Adrenal gland (tissue), 9 donors: ENCODE measurements at regions not wholly inside any gene's neighbourhood (a gene's known extent, or its start where the extent isn't known, plus 50 kb on each side); places are given as distances from the start of the nearest gene placed in this dataset.

Experiments used
- DNase-seq, 7 donors: peaks; one replicate each; pipeline ENCODE4 v3.0.0-alpha.2; 2019 to 2020
- H3K27ac ChIP-seq, 5 donors: fragments of 200-600 bp; sonication (generic) in 4 of 5; 1 replicate in 3 of 5; 2 replicates in 2 of 5; pipeline versions ENCODE4 v1.5.1 to v1.8.0; 2016 to 2020; ENCODE audit warnings: mild to moderate bottlenecking in 1 of 5
- H3K27me3 ChIP-seq: fragments of 200-600 bp; 2 replicates; pipeline ENCODE4 v1.8.0; 2021
- H3K36me3 ChIP-seq, 2 donors: fragments of 200-600 bp; replicated peaks in 1 of 2; 1 replicate in 1 of 2; 2 replicates in 1 of 2; pipeline versions ENCODE4 v1.5.1 to v1.8.0; 2018 to 2022
- H3K4me1 ChIP-seq, 2 donors: fragments of 200-600 bp; replicated peaks in 1 of 2; 1 replicate in 1 of 2; 2 replicates in 1 of 2; pipeline versions ENCODE4 v1.5.1 to v1.8.0; 2018 to 2021
- H3K4me3 ChIP-seq, 4 donors: fragments of 200-600 bp; sonication (generic) in 3 of 4; one replicate each; pipeline ENCODE4 v1.5.1; 2016 to 2018
- H3K9me3 ChIP-seq, 3 donors: fragments of 200-600 bp; sonication (generic) in 1 of 3; replicated peaks in 1 of 3; 1 replicate in 2 of 3; 2 replicates in 1 of 3; pipeline versions ENCODE4 v1.5.1 to v1.8.0; 2016 to 2021
- CTCF ChIP-seq, 6 experiments: fragments of 450-650 bp in 4 of 6; fragments of 200-600 bp in 2 of 6; sonication (generic) in 1 of 6; IDR thresholded peaks; 1 replicate in 5 of 6; 2 replicates in 1 of 6; pipeline versions ENCODE4 v1.5.1 to v1.8.0; 2016 to 2021; ENCODE audit warnings: antibody characterized with exemption in 6 of 6, mild to moderate bottlenecking in 2 of 6, moderate library complexity in 1 of 6
- POLR2A ChIP-seq, 2 donors: fragments of 450-650 bp; IDR thresholded peaks; one replicate each; pipeline ENCODE4 v1.6.1; 2017; ENCODE audit warnings: antibody characterized with exemption in 2 of 2, mild to moderate bottlenecking in 2 of 2, moderate library complexity in 1 of 2
- WGBS, 4 donors: extraction: QIAGEN DNeasy Blood & Tissue Kit in 2 of 4; methylation state at CpG; one replicate each; pipeline versions ENCODE4 v1.1.5 to v1.1.7; 2013 to 2017; 5-methylcytosine and 5-hydroxymethylcytosine counted together
- intact Hi-C, 2 donors: fragments of 100-400 bp; cut with DNase I; formaldehyde crosslinking; loops; one replicate each; pipeline versions ENCODE4 v1.14.1 to v1.15.0; 2022 to 2023
- donor health status: healthy with polysubstance abuse.
- donor health status: Bipolar disorder and iron deficiency.
- donor health status: DM: yes; HTN: yes; CAD: no.
- donor health status: DM: no; HTN: no; CAD: no.
- donor health status: DM: no; HTN: no; CAD: no.

DNA sequence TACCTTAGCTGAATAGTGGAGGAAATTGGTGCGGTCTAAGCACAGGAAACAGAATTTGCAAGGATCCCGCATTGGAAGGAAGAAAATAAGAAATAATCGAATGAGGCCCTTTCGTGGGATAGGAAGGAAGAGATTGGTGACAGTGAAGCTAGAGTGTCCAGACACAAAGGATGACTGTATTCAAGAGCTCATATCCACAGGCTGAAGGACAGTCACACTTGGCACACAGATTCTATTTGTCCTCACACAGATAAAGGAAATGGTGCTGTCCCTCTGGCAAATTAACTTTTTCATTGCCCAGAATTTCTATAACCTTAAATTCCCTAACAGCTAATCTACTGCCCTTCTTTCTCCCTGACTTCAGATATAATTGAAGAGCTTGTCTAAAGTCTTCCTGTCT, 2188.9 kb upstream of the TENM3 start:
- intact Hi-C loops, result no loop called here
- no peak overlapping the region for H3K27ac ChIP-seq
- no peaks in the 10 kb centered on the region for H3K36me3 ChIP-seq
- no peak overlapping the region for H3K4me3 ChIP-seq
- TF ChIP-seq CTCF (IDR thresholded peaks at IDR 0.05) (no peak), POLR2A (IDR thresholded peaks at IDR 0.05) (peak in 1 of 2 donors; percentile 25)
- H3K9me3 ChIP-seq, result no peaks in the 10 kb centered on the region
- H3K4me1 ChIP-seq, result peaks cover 0 to 7% of the 10 kb centered on the region in 2 donors
- no peaks in the 10 kb centered on the region for H3K27me3 ChIP-seq
- WGBS, 4 donors, result 55 to 66% (median 59%) methylated on average over 4 of the region's 4 CpGs
- DNase-seq, result peak in 4 of 7 donors; percentile 25 to 60 (median 42)

DNA sequence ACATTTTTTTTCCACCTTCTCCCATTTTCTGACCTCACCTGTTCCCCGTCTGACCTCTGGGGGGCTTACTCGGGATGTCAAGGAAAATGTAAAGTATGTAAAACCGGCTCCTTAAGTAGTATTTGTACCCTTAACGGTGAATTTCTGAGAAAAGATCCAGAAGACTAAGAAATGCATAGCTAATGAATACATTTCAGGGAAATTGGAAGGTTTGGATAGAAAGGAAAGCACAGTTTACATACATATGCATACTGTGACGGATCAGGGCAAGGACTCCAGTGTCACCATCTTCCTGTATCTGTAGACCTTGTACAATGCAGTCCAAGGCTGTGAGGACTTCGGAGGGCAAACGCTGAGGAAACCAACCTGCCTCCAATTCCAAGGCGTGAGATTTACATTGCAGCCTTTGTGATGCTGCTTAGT, 2185.9 kb upstream of the TENM3 start:
- H3K27ac ChIP-seq, result peak overlapping the region; percentile 66 to 96 (median 93)
- intact Hi-C loops, result no loop called here
- DNase-seq, result peak in 4 of 7 donors; percentile 16 to 30 (median 24)
- H3K9me3 ChIP-seq, result no peaks in the 10 kb centered on the region
- H3K36me3 ChIP-seq, result no peaks in the 10 kb centered on the region
- H3K4me1 ChIP-seq, result peaks cover 0 to 7% of the 10 kb centered on the region in 2 donors
- TF ChIP-seq POLR2A (IDR thresholded peaks at IDR 0.05) (no peak), CTCF (IDR thresholded peaks at IDR 0.05) (peak in 4 of 6 experiments; percentile 5 to 21 (median 16))
- no peaks in the 10 kb centered on the region for H3K27me3 ChIP-seq
- H3K4me3 ChIP-seq, result peak overlapping the region in 2 of 4 donors; percentile 70 to 86
- WGBS, 4 donors, result 1 to 4% (median 2%) methylated on average over 8 of the region's 8 CpGs

GRCh38 chr4:180057891-180058671, 2185.1 kb upstream of the TENM3 start:
- intact Hi-C loops, result no loop called here
- WGBS, 4 donors, result 0 to 1% (median 1%) methylated on average over 15 to 77 of the region's 77 CpGs
- H3K27me3 ChIP-seq, result no peaks in the 10 kb centered on the region
- peaks cover 0 to 11% of the 10 kb centered on the region in 2 donors for H3K4me1 ChIP-seq
- H3K4me3 ChIP-seq, result peak overlapping the region; percentile 31 to 86 (median 70)
- peak overlapping the region; percentile 66 to 96 (median 93) for H3K27ac ChIP-seq
- peak; percentile 54 to 77 (median 70) for DNase-seq
- TF ChIP-seq POLR2A (IDR thresholded peaks at IDR 0.05), result peak in 1 of 2 donors; percentile 19
- TF ChIP-seq CTCF (IDR thresholded peaks at IDR 0.05), result no peak
- no peaks in the 10 kb centered on the region for H3K36me3 ChIP-seq
- H3K9me3 ChIP-seq, result no peaks in the 10 kb centered on the region

GRCh38 chr4:180058691-180059215, 2184.4 kb upstream of the TENM3 start:
- Histone ChIP-seq H3K27ac (peak overlapping the region in 4 of 5 donors; percentile 63 to 96 (median 91)), H3K36me3 (no peaks in the 10 kb centered on the region), H3K27me3 (no peaks in the 10 kb centered on the region), H3K9me3 (no peaks in the 10 kb centered on the region), H3K4me1 (peaks cover 0 to 17% of the 10 kb centered on the region in 2 donors), H3K4me3 (peak overlapping the region; percentile 41 to 86 (median 49))
- peak; percentile 86 to 94 (median 91) for DNase-seq
- WGBS, 4 donors, result 0 to 2% (median 1%) methylated on average over 34 to 72 of the region's 72 CpGs
- intact Hi-C loops, result no loop called here
- TF ChIP-seq CTCF (IDR thresholded peaks at IDR 0.05) (peak in 1 of 6 experiments; percentile 5), POLR2A (IDR thresholded peaks at IDR 0.05) (peak; percentile 59 to 95)
